Ishikawa (cell line): ENCODE measurements at regions not wholly inside any gene's neighbourhood (a gene's known extent, or its start where the extent isn't known, plus 50 kb on each side); places are given as distances from the start of the nearest gene placed in this dataset.

Experiments used
- RAD21 ChIP-seq: IDR thresholded peaks from 2 replicates; pipeline ENCODE4 v1.6.1; 2012; ENCODE audit warnings: low read depth
- TEAD4 ChIP-seq: IDR thresholded peaks from 2 replicates; pipeline ENCODE4 v1.6.1; 2012

DNA sequence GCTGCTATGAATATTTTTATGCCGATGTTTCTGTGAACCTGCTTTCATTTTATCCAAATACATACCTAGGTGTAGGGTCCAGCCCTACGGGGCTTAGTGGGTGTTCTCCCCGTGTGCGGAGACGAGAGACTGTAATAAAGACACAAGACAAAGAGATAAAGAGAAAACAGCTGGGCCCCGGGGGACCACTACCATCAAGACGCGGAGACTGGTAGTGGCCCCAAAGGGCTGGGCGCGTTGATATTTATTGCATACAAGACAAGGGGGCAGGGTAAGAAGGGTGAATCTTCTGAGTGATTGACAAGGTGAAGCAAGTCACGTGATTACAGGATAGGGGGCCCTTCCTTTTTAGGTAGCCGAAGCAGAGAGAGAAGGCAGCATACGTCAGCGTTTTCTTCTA lies 920.1 kb downstream of the BRD1 start:
- TF ChIP-seq RAD21 (no peak), TEAD4 (no peak)
